OCI-LY7 (cell line): ENCODE measurements at regions not wholly inside any gene's neighbourhood (a gene's known extent, or its start where the extent isn't known, plus 50 kb on each side); places are given as distances from the start of the nearest gene placed in this dataset.

Experiments
- EZH2phosphoT487 ChIP-seq: fragments of 200-600 bp; sonication (generic); IDR thresholded peaks from 2 replicates; pipeline ENCODE4 v1.6.1; 2018; ENCODE audit warnings: low read depth, borderline replicate concordance, mild to moderate bottlenecking, mixed run types, antibody characterized with exemption, low read length, moderate library complexity, mixed read lengths
- TF ChIP-seq, protein P1 (sequence below): fragments of 200-600 bp; sonication (generic); conservative IDR thresholded peaks from 2 replicates; pipeline ENCODE4 v1.5.1; 2014; ENCODE audit warnings: mild to moderate bottlenecking, antibody characterized with exemption, low read length, moderate library complexity, mixed read lengths

GRCh38 chr3:73950865-73951558 is 326.3 kb upstream of the PDZRN3 start:
- TF ChIP-seq, protein P1, sequence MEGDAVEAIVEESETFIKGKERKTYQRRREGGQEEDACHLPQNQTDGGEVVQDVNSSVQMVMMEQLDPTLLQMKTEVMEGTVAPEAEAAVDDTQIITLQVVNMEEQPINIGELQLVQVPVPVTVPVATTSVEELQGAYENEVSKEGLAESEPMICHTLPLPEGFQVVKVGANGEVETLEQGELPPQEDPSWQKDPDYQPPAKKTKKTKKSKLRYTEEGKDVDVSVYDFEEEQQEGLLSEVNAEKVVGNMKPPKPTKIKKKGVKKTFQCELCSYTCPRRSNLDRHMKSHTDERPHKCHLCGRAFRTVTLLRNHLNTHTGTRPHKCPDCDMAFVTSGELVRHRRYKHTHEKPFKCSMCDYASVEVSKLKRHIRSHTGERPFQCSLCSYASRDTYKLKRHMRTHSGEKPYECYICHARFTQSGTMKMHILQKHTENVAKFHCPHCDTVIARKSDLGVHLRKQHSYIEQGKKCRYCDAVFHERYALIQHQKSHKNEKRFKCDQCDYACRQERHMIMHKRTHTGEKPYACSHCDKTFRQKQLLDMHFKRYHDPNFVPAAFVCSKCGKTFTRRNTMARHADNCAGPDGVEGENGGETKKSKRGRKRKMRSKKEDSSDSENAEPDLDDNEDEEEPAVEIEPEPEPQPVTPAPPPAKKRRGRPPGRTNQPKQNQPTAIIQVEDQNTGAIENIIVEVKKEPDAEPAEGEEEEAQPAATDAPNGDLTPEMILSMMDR: no peak
- TF ChIP-seq EZH2phosphoT487: no peak
